IPS-18c (cell line): ENCODE measurements at regions not wholly inside any gene's neighbourhood (a gene's known extent, or its start where the extent isn't known, plus 50 kb on each side); places are given as distances from the start of the nearest gene placed in this dataset.
"Not testable (repeated sequence)": the region's sequence is repeated elsewhere in the genome, so short reads cannot be mapped to it uniquely, and the experiment has no call there.

Experiments used
- H3K4me3 ChIP-seq: 2 replicates; pipeline ENCODE4 v1.7.0; 2013; ENCODE audit warnings: low read depth, mild to moderate bottlenecking, low read length, moderate library complexity; ENCODE audit not compliant: insufficient read depth
- H3K9me3 ChIP-seq: one replicate; pipeline ENCODE4 v1.6.1; 2013; ENCODE audit warnings: mild to moderate bottlenecking, low read length, moderate library complexity; ENCODE audit not compliant: control insufficient read depth, insufficient read depth

DNA sequence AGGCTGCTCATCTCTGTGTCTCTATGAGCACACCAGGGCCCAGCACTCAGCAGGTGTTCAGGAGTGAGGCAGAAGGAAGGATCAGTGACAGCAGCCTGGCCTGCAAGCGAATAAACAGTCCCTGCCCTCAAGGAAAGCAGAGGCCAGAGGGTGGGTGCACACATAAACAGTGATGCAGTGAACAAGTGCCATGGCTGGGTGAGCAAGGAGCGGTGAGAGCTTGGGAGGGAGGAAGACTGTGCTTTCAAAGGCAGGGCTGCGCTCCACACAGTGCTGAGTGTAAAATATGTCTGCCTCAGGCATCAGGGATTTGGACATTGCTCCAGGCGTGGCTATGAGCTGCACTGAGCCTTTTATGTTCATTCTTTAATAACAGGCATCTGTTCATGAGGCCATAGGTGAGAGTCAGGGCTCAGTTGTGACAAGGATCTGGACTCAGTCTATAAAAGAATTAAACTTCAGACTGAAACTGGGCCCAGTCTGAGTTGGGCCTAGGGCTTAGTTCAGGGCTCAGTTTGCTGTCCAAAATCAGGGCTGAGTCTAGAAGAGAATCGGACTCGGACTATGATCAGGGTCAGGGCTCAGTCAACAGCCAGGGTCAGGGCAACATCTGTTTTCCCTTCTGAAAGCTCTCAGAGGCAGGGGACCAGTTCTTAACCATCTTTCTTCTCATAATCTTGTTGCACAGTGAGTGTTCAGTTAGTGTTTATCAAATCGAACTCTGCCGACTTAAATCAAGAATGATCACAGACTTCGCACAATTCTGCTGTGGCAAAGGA is 213.7 kb downstream of the FOXD2 start:
- Histone ChIP-seq H3K9me3 (no peaks in the 10 kb centered on the region), H3K4me3 (no peak overlapping the region)

DNA sequence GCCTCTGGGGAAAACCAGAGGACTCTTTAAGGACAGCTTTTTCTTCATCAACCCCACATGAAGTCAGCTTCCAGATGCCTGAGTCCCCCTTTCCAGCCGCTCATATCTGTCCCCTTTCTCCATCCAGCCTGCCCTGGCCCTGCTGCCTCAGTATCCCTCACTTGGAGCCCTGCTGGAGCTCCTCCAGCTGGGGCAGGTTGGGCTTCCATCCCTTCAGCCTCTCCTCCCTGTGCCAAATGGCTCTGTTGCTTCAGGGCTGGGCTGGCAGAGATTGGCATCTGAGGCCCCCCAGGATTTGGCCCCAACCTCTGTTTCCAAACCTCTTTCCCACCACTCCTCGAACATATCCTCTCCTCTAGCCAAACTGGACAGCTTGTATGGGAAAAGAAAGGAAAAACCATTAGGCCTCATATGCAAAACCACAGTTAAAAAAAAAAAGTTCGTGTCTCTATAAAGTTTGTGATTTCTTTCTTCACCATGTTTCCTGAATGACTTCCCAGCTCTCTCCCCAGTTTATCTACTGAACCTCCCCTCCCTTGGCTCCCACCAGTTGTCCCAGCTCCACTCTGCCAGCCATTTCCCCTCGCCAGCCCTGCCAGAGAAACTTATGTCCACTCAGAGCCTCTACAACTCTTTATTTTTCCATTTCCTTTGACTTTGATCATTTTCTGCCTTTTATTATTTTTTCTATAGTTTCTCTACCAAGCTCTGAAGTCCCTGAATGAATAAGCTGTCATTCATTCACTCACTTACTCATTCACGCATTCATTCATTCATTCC is 217.9 kb downstream of the FOXD2 start:
- no peak overlapping the region for H3K4me3 ChIP-seq
- H3K9me3 ChIP-seq, result no peaks in the 10 kb centered on the region

DNA sequence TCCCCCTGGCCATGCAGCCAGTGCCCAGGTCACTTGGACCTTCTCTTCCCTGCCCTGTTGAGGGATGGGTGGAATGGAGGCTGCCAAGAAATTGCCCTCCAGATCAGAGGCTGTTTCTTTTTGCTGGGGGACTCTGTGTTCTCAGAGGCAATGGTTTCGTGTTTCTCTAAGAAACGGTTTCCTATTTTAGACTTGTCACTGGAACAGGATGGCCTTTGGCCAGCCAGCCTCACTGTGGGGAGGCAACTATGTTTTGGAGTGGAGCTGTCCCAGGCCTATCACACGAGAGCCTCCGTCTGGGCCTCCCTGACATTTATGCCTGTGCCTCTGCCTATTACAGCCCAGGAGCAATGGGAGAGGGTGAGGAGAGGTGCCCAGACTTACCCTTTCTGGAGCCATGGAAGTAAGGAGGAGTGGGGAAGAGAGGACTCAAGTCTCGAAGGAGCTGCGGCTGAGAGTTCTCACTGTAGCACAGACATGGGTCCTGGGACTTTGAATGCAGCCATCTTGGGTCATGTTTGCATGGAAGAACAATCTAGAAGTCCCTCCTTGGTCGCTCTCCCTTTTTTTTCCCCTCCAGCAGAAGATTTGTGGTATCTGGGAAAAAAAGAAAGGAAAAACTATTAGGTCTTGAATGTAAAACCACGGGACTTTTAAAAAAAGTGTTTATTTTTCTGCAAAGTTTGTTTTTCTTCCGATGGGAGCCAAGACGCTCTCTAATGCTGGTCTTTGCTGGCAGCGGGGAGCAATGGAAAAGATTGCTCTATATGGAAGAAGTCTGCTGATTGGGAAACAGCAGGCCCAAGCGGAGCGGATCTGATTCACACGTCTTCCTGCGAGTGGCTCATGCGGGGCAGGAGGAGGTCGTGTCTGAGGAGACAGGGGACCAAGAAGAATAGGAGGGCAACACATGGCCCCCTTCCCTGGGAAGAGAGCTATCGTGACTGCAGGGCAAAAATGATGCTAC is 219.2 kb downstream of the FOXD2 start:
- Histone ChIP-seq H3K9me3 (no peaks in the 10 kb centered on the region), H3K4me3 (no peak overlapping the region)

DNA sequence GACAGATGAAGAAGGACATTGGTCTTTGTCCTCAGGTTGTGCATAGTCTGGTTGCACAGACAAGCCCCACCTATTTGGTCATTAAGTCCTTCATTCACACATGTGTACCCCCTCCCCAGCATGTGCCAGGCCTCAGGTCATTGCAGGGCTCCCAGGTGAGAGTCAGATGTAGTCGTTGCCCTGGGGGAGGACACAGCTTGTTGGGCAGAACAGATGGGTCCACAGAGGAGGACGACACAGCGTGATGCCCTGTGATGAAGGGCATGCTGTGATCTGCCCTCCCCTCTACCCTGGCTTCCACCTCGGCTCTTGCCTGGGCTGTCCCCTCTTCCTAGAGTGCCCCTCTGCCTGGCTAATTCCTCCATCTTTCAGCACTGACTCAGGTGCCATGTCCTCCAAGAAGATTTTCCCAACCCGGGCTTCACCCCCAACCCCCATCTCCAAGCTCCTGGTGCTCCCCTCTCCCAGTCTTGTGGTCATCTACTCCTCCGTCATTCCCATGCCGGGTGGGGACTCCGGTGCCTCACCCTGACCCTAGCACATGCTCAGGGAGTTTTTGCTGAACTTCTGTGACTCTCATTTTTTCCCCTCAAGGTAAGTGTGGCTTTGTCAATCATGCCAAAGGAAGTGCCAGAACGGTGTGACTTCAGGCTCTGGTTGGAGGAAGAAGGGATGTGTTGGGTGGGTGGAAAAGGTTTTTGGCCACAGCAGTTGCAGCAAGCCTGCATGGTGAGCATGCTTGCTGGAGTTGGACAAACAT is 220.5 kb downstream of the FOXD2 start:
- no peak overlapping the region for H3K4me3 ChIP-seq
- H3K9me3 ChIP-seq, result no peaks in the 10 kb centered on the region

DNA sequence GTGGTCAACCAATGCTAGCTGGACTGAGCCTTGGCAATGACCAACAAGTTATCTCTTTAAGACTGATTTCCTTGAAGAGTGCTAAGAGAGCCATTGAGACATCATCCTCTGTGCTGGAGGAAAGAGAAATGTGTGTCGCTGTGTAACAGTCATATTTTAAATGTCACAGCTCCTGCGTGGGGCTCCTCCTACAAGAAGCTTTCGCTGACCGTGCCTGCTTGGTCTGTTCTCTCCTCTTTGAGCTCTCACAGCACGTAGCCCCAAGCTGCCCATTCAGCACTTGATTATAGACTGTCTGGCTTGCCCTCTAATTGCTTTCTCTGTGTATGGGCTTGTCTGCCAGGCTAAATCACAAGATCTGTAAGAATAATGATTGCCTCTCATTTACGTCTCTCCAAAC is 221.3 kb downstream of the FOXD2 start:
- no peak overlapping the region for H3K4me3 ChIP-seq
- no peaks in the 10 kb centered on the region for H3K9me3 ChIP-seq

DNA sequence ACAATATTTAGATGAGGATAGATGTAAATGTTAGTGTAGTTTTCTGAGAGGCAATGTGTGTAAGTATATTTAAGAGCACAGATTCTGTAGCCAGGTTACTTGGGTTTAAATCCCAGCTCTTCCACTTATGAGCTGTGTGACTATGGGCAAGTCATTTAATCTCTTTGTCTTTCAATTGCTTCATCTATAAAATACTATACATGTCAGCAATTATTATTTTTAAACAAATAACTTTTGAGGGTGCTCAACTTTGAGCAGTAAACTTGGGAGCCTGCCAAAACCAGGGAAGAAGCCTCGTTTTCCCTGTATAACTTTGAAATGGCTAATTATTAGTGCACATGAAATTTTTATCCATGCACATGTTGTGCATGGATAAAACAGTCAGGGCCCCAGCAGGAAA is 222.8 kb downstream of the FOXD2 start:
- Histone ChIP-seq H3K4me3 (no peak overlapping the region), H3K9me3 (no peaks in the 10 kb centered on the region)

DNA sequence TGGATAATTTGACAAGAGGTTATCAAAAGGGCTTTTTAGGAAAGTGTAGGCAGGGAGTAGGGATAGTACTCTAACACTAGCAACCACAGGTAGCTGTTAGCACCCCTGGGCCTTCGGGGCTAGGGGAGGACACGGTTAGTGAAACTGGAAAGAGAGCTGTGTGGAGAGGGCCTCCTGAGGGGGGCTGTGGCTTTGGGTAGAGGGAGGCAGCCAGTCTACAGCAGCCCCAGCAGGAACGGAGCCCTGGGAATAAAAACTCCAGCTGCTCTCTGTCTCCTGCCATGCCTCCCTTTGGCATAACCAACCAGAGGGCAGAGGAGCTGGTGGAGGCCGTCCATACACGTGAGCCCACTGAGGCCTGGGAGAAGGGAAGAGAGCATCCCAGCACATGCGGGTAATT is 223.2 kb downstream of the FOXD2 start:
- Histone ChIP-seq H3K9me3 (no peaks in the 10 kb centered on the region), H3K4me3 (no peak overlapping the region)

DNA sequence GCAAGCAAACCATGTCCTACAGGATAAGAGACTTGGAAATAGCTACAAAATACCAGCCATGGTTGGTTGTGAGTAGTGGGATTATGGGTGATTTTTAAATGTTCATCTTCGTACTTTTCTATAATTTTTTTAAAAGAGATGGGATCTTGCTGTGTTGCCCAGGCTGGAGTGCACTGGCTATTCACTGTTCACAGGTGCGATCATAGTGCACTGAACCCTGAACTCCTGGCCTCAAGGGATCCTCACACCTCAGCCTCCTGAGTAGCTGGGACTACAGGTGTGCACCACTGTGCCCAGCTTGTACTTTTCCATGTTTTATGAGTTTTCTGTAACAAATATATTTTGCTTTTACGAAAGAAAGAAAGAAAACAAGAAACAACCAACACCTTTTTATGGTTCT is 224.2 kb downstream of the FOXD2 start:
- H3K4me3 ChIP-seq, result no peak overlapping the region
- H3K9me3 ChIP-seq, result peaks cover under 1% of the 10 kb centered on the region

DNA sequence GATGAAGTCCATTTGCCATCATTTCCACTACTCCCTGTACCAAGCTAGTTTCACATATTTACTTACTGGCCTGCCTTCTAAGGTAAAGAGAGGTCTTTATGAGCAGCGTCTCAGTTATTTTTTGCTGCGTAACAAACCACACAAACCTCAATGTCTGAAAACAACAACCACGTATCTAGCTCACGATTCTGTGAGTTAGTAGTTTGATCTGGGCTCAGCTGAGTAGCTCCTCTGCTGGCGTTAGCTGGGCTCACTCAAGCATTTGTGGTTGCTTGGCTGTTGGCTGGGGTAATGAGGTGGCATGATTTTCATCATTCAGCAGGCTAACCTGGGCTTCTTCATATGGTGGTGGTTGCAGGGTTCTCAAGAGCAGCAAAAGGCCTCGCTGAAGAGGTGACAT is 225.4 kb downstream of the FOXD2 start:
- H3K4me3 ChIP-seq, result no peak overlapping the region
- peaks cover 2% of the 10 kb centered on the region for H3K9me3 ChIP-seq

DNA sequence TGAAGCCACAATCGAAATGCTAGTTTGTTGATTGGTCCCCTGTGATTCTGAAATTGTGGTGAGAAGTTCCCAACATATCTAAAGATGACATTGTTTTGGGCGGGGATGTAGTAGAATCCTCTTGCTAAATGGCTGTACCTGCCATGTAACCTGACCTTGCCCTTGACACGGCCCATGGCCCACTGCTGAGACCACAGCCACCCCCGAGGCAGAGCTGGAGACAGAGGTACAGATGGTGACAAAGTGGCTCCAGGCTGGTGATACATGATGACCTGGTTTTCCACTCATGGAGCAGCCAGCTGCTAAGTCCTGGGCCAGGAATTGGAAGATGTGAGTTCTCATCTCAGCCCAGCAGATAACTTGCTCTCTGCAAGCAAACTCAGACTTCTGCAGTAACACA is 226.5 kb downstream of the FOXD2 start:
- Histone ChIP-seq H3K9me3 (peaks cover 2% of the 10 kb centered on the region), H3K4me3 (no peak overlapping the region)

DNA sequence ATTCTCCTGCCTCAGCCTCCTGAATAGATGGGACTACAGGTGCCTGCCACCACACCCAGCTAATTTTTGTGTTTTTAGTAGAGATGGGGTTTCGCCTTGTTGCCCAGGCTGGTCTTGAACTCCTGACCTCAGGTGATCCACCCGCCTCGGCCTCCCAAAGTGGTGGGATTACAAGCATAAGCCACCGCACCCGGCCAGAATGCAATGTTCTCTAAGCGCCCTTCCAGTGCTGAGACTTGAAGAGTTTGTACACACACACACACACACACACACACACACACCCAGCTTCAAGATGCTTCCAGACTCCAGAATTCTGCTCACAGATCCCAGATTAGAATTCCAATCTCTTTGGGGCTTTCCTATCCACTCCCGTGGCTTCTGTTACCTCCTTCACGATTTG is 227.1 kb downstream of the FOXD2 start:
- not testable (repeated sequence) for H3K4me3 ChIP-seq, H3K9me3 ChIP-seq

DNA sequence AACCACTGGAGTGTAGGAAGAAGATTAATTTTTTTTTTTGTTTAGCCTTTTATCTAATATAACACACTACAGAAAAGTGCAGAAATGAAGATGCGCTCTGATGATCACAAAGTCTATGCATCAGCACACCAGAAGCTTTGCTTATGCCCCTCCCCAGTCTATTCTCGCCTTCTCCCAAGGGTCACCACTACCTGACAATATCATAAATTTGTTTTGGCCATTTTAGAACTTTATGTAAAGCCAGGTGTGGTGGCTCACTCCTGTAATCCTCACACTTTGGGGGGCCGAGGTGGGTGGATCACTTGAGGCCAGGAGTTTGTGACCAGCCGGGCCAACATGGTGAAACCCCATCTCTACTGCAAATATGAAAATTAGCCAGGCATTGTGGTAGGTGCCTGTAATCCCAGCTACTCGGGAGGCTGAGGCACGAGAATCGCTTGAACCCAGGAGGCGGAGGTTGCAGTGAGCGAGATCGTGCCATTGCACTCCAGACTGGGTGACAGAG is 231.3 kb downstream of the FOXD2 start:
- Histone ChIP-seq H3K9me3 (peaks cover 2% of the 10 kb centered on the region), H3K4me3 (no peak overlapping the region)

DNA sequence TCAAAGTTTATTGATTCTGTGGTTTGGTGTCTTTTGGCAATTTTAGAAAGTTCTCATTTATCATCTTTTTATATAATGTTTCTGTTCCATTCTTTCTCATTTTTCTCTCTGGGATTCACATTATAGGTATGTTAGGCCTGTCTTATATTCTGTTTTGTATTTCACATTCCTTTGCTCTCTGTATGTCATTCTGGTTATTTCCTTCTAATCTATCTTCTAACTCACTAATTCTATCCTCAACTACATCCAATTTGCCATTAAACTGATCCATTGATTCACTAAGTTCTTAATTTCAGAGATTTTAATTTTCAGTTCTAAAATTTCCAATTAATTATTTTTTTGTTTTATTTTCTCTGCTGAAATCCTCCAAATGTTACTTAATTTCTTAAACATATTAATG is 234.8 kb downstream of the FOXD2 start:
- H3K9me3 ChIP-seq, result no peaks in the 10 kb centered on the region
- H3K4me3 ChIP-seq, result no peak overlapping the region

DNA sequence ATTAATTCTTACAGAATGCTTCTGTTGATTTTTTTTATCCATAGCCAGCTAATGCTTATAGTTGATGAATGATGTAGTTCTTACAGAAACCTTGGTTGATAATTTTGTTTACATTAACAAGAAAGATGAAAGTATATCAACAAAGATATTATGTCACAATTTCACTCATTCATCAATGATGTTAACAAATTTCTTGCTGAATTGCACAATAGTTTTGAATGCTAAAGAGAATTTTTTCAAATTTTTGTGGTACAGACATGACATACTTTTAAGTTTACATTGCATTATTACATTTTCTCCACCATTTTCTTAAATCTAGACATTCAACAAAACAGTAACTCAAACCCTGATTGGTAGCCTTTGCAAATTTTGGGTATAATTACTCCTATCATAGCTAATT is 236.3 kb downstream of the FOXD2 start:
- Histone ChIP-seq H3K4me3 (no peak overlapping the region), H3K9me3 (no peaks in the 10 kb centered on the region)

DNA sequence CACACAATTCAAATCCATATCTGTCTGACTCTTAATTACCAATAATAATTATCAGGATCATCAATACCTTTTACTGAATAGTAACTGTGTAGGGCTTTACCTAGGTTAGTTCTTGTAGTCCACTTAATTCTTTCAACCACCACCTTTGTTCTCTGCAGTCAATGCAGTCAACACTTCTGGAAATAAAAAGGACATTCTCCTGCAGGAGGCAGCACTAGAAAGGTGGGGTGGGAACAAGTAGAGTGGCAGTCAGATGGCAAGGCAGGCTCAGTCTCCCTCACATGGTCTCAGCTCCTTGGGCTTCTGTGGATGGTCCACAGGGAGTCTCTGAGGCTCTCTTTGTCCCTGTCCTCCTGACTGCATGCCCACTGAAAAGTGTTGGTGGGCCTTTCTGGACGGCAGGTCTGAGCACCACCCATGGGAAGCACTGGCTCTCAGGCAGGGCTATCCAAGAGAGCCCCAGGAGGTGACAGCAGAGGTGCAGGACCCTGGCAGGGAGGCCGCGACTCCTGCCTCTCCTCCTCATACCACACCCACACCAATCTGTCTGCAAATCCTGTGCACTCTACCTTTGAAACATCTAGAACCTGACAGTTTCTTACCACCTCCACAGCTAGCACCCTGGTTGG is 237.3 kb downstream of the FOXD2 start:
- Histone ChIP-seq H3K4me3 (no peak overlapping the region), H3K9me3 (no peaks in the 10 kb centered on the region)

DNA sequence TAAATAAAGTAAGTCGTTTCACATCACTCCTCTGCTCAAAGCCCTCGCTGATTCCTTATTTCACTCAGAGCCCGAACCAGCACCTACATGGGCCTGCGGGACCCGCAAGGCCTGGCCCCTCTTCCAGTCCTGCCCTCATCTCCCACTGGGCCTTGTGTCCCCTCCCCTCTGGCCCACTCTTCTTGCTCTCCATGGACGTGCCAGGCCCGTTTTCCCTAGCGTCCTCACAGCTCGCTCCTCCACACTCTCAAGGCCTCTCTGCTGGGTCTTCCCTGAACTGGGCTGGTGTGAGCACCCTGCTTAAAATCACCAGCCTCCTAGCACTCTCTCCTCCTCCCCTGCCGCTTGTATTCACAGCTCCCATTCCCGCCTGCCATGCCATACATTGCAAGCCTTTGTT is 237.9 kb downstream of the FOXD2 start:
- no peaks in the 10 kb centered on the region for H3K9me3 ChIP-seq
- no peak overlapping the region for H3K4me3 ChIP-seq
